H9 (cell line): ENCODE measurements at regions not wholly inside any gene's neighbourhood (a gene's known extent, or its start where the extent isn't known, plus 50 kb on each side); places are given as distances from the start of the nearest gene placed in this dataset.

Experiments used
- DNase-seq: peaks from one replicate; pipeline ENCODE4 v3.0.0-alpha.2; 2017
- H2AFZ ChIP-seq: one replicate; pipeline ENCODE4 v1.6.1; 2013; ENCODE audit warnings: mild to moderate bottlenecking, low read length, control low read depth, moderate library complexity
- H2AK5ac ChIP-seq: 2 replicates; pipeline ENCODE4 v1.6.1; 2013; ENCODE audit warnings: low read length, control low read depth, mixed read lengths; ENCODE audit not compliant: insufficient read length
- H2BK120ac ChIP-seq: one replicate; pipeline ENCODE4 v1.6.1; 2013; ENCODE audit warnings: low read depth, mild to moderate bottlenecking, low read length, control low read depth, inconsistent platforms; ENCODE audit not compliant: poor library complexity, severe bottlenecking
- H2BK12ac ChIP-seq: 2 replicates; pipeline ENCODE4 v1.6.1; 2013; ENCODE audit warnings: low read length, control low read depth, mixed read lengths, low read depth; ENCODE audit not compliant: insufficient read length
- H2BK15ac ChIP-seq: 2 replicates; pipeline ENCODE4 v1.6.1; 2013; ENCODE audit warnings: low read depth, low read length, control low read depth
- H2BK20ac ChIP-seq: one replicate; pipeline ENCODE4 v1.6.1; 2013; ENCODE audit warnings: low read depth, mild to moderate bottlenecking, low read length, control low read depth, inconsistent platforms; ENCODE audit not compliant: poor library complexity, severe bottlenecking
- H2BK5ac ChIP-seq: 2 replicates; pipeline ENCODE4 v1.6.1; 2013; ENCODE audit warnings: low read length, control low read depth, mixed read lengths; ENCODE audit not compliant: insufficient read length
- H3K14ac ChIP-seq: 2 replicates; pipeline ENCODE4 v1.6.1; 2013; ENCODE audit warnings: low read length, control low read depth; ENCODE audit not compliant: insufficient read depth
- H3K18ac ChIP-seq: 2 replicates; pipeline ENCODE4 v1.6.1; 2013; ENCODE audit warnings: low read depth, mild to moderate bottlenecking, mixed read lengths, low read length, control low read depth; ENCODE audit not compliant: insufficient read length
- H3K23ac ChIP-seq: 2 replicates; pipeline ENCODE4 v1.6.1; 2013; ENCODE audit warnings: low read length, control low read depth, mixed read lengths, low read depth; ENCODE audit not compliant: insufficient read length
- H3K23me2 ChIP-seq: 2 replicates; pipeline ENCODE4 v1.6.1; 2013; ENCODE audit warnings: low read depth, mild to moderate bottlenecking, mixed read lengths, low read length, control low read depth; ENCODE audit not compliant: insufficient read length, poor library complexity, severe bottlenecking
- H3K27ac ChIP-seq: 2 replicates; pipeline ENCODE4 v1.5.1; 2013; ENCODE audit warnings: low read length, control low read depth, mixed read lengths, low read depth; ENCODE audit not compliant: insufficient read length
- H3K27me3 ChIP-seq: 2 replicates; pipeline ENCODE4 v1.6.1; 2013; ENCODE audit warnings: low read length, control low read depth, inconsistent platforms; ENCODE audit not compliant: insufficient read depth
- H3K4ac ChIP-seq: 2 replicates; pipeline ENCODE4 v1.6.1; 2013; ENCODE audit warnings: low read depth, mild to moderate bottlenecking, control low read depth, inconsistent platforms, low read length, moderate library complexity
- H3K4me1 ChIP-seq: 2 replicates; pipeline ENCODE4 v1.6.1; 2013; ENCODE audit warnings: low read length, control low read depth, inconsistent platforms; ENCODE audit not compliant: insufficient read depth
- H3K4me2 ChIP-seq: 2 replicates; pipeline ENCODE4 v1.6.1; 2013; ENCODE audit warnings: low read length, control low read depth, mixed read lengths; ENCODE audit not compliant: insufficient read length, insufficient read depth
- H3K56ac ChIP-seq: 2 replicates; pipeline ENCODE4 v1.6.1; 2013; ENCODE audit warnings: low read depth, mild to moderate bottlenecking, mixed read lengths, low read length, control low read depth; ENCODE audit not compliant: insufficient read length
- H3K79me1 ChIP-seq: 2 replicates; pipeline ENCODE4 v1.6.1; 2013; ENCODE audit warnings: low read depth, mild to moderate bottlenecking, moderate library complexity, low read length, control low read depth, inconsistent platforms; ENCODE audit not compliant: insufficient read depth, poor library complexity, severe bottlenecking
- H3K79me2 ChIP-seq: 2 replicates; pipeline ENCODE4 v1.6.1; 2013; ENCODE audit warnings: low read length, control low read depth, inconsistent platforms; ENCODE audit not compliant: insufficient read depth
- H3K9ac ChIP-seq: 2 replicates; pipeline ENCODE4 v1.6.1; 2013; ENCODE audit warnings: low read length, control low read depth, mixed read lengths; ENCODE audit not compliant: insufficient read length; ENCODE audit errors: extremely low read depth
- H3K9me3 ChIP-seq: one replicate; pipeline ENCODE4 v1.6.1; 2013; ENCODE audit warnings: low read depth, low read length, inconsistent platforms; ENCODE audit not compliant: control insufficient read depth
- H3T11ph ChIP-seq: one replicate; pipeline ENCODE4 v1.6.1; 2013; ENCODE audit warnings: mild to moderate bottlenecking, low read length, control low read depth, inconsistent platforms
- H4K20me1 ChIP-seq: one replicate; pipeline ENCODE4 v1.6.1; 2013; ENCODE audit not compliant: control insufficient read depth, insufficient read length, insufficient read depth
- H4K5ac ChIP-seq: 2 replicates; pipeline ENCODE4 v1.6.1; 2013; ENCODE audit warnings: low read depth, mild to moderate bottlenecking, mixed read lengths, low read length, control low read depth; ENCODE audit not compliant: insufficient read length
- H4K8ac ChIP-seq: replicated peaks from 2 replicates; pipeline ENCODE4 v1.6.1; 2013; ENCODE audit warnings: low read length, control low read depth, mixed read lengths, low read depth; ENCODE audit not compliant: insufficient read length
- H4K91ac ChIP-seq: 2 replicates; pipeline ENCODE4 v1.6.1; 2013; ENCODE audit warnings: low read depth, mild to moderate bottlenecking, moderate library complexity, mixed read lengths, low read length, control low read depth; ENCODE audit not compliant: insufficient read length
- H3K27ac Mint-ChIP-seq, 3 experiments: 2 replicates in 2 of 3; 3 replicates in 1 of 3; pipeline ENCODE4 v1.8.0; 2020 to 2021; ENCODE audit warnings: mixed read lengths in 3 of 3, mild to moderate bottlenecking in 1 of 3, moderate library complexity in 1 of 3
- H3K27me3 Mint-ChIP-seq: 2 replicates; pipeline ENCODE4 v1.8.0; 2021; ENCODE audit warnings: low read depth, mild to moderate bottlenecking, moderate library complexity, mixed read lengths
- H3K36me3 Mint-ChIP-seq, 3 experiments: 2 replicates in 2 of 3; 3 replicates in 1 of 3; pipeline ENCODE4 v1.8.0; 2020 to 2021; ENCODE audit warnings: low read depth in 3 of 3, mixed read lengths in 3 of 3; ENCODE audit not compliant: insufficient read depth in 1 of 3
- H3K4me1 Mint-ChIP-seq, 2 experiments: 2 replicates each; pipeline ENCODE4 v1.8.0; 2020; ENCODE audit warnings: mixed read lengths in 2 of 2
- H3K4me3 Mint-ChIP-seq, 2 experiments: 2 replicates in 1 of 2; 3 replicates in 1 of 2; pipeline ENCODE4 v1.8.0; 2020 to 2021; ENCODE audit warnings: mild to moderate bottlenecking in 2 of 2, mixed read lengths in 2 of 2, moderate library complexity in 1 of 2
- H3K9me3 Mint-ChIP-seq, 2 experiments: 2 replicates in 1 of 2; 3 replicates in 1 of 2; pipeline ENCODE4 v1.8.0; 2020; ENCODE audit warnings: mild to moderate bottlenecking in 2 of 2, mixed read lengths in 2 of 2, moderate library complexity in 1 of 2
- TF ChIP-seq, protein P1 (sequence below): fragments of 200-600 bp; sonication (generic); conservative IDR thresholded peaks from 3 replicates; pipeline ENCODE4 v1.8.0; 2021; ENCODE audit warnings: antibody characterized with exemption, mild to moderate bottlenecking

DNA sequence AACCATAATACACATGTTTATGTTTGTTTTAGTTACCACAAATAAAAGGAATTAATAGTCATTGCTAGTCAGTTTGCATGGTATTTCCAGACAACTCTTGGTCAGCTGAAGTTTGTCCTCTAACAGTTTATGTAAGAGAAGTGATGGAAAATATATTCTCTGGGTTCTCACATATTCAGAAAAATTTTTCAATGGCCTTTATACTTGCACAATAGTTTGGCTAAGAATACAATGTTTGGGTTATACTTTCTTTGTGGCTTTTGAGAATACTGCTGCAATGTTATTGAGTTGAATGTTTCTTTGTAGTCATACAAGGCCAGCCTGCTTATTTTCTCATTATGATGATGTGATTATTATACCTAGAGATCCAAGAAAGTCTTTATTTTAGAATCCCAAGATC lies 133.9 kb downstream of the RAP2B start:
- Histone ChIP-seq H3K4me1 (no peaks in the 10 kb centered on the region), H3K27ac (no peak overlapping the region), H4K5ac (no peak overlapping the region), H4K8ac (no peak overlapping the region), H3K23ac (no peak overlapping the region), H2BK120ac (no peak overlapping the region), H3K4me2 (no peak overlapping the region), H3K9ac (no peak overlapping the region), H3T11ph (no peak overlapping the region), H3K56ac (no peak overlapping the region), H3K23me2 (no peaks in the 10 kb centered on the region), H2AK5ac (no peak overlapping the region), H2BK12ac (no peak overlapping the region), H2AFZ (no peak overlapping the region), H4K20me1 (no peaks in the 10 kb centered on the region), H4K91ac (no peak overlapping the region), H3K9me3 (no peaks in the 10 kb centered on the region), H3K4ac (no peak overlapping the region), H2BK15ac (no peak overlapping the region), H3K79me2 (no peaks in the 10 kb centered on the region), H3K14ac (no peak overlapping the region), H3K27me3 (no peaks in the 10 kb centered on the region), H3K18ac (no peak overlapping the region), H2BK5ac (no peak overlapping the region), H2BK20ac (no peak overlapping the region), H3K79me1 (no peaks in the 10 kb centered on the region)
- Mint-ChIP-seq H3K27me3 (no peaks in the 10 kb centered on the region), H3K36me3 (no peaks in the 10 kb centered on the region), H3K4me1 (peaks cover 3 to 8% of the 10 kb centered on the region in 2 experiments; a peak in 3 of 4 replicates), H3K9me3 (no peaks in the 10 kb centered on the region), H3K27ac (no peak overlapping the region), H3K4me3 (no peak overlapping the region)
- TF ChIP-seq, protein P1, sequence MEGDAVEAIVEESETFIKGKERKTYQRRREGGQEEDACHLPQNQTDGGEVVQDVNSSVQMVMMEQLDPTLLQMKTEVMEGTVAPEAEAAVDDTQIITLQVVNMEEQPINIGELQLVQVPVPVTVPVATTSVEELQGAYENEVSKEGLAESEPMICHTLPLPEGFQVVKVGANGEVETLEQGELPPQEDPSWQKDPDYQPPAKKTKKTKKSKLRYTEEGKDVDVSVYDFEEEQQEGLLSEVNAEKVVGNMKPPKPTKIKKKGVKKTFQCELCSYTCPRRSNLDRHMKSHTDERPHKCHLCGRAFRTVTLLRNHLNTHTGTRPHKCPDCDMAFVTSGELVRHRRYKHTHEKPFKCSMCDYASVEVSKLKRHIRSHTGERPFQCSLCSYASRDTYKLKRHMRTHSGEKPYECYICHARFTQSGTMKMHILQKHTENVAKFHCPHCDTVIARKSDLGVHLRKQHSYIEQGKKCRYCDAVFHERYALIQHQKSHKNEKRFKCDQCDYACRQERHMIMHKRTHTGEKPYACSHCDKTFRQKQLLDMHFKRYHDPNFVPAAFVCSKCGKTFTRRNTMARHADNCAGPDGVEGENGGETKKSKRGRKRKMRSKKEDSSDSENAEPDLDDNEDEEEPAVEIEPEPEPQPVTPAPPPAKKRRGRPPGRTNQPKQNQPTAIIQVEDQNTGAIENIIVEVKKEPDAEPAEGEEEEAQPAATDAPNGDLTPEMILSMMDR = no peak
- no peak for DNase-seq
